Peyer's patch (tissue), 4 donors: ENCODE measurements at regions not wholly inside any gene's neighbourhood (a gene's known extent, or its start where the extent isn't known, plus 50 kb on each side); places are given as distances from the start of the nearest gene placed in this dataset.

Source experiments
- POLR2A ChIP-seq, 2 donors: fragments of 450-650 bp; IDR thresholded peaks; one replicate each; pipeline ENCODE4 v1.5.1; 2017; ENCODE audit warnings: antibody characterized with exemption in 2 of 2, mild to moderate bottlenecking in 2 of 2, moderate library complexity in 2 of 2
- TF ChIP-seq, protein P1 (sequence below), 6 experiments: fragments of 450-650 bp in 4 of 6; fragments of 200-600 bp in 2 of 6; sonication (generic) in 1 of 6; IDR thresholded peaks; one replicate each; pipeline ENCODE4 v1.5.1; 2017 to 2019; ENCODE audit warnings: antibody characterized with exemption in 6 of 6, mild to moderate bottlenecking in 3 of 6, moderate library complexity in 1 of 6

DNA sequence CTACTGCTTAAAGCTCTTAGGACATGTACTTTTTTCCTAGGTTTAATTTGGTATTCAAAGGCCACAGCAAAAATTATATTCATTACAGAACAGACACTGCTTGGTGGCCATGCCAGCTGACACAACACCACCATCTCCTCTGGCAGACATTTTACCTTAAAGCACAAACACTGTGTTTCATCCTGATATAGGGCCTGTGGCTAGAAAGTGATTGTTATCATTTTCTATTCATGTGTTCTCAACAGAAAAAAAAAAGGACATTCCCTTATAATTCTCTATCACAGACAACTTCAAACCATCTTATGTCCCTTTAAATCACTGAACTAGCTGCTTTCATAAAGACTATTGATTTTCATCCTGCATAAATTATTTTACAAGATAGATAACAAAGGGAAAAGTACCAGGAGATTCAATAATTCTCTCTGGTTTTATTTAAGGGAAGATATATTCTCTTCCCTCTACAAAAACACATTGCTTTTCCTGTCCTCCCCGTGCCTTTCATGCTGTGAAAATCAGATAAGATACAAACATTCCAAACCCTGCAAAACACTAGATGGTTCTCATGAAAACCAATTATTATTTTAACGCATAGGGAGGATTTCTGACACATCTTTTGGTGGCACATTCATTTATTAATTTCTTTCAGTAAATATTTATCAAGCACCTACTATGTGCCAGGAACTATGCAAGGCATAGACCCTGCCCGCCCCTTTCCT, 139.3 kb upstream of the TMCC3 start:
- TF ChIP-seq, protein P1, sequence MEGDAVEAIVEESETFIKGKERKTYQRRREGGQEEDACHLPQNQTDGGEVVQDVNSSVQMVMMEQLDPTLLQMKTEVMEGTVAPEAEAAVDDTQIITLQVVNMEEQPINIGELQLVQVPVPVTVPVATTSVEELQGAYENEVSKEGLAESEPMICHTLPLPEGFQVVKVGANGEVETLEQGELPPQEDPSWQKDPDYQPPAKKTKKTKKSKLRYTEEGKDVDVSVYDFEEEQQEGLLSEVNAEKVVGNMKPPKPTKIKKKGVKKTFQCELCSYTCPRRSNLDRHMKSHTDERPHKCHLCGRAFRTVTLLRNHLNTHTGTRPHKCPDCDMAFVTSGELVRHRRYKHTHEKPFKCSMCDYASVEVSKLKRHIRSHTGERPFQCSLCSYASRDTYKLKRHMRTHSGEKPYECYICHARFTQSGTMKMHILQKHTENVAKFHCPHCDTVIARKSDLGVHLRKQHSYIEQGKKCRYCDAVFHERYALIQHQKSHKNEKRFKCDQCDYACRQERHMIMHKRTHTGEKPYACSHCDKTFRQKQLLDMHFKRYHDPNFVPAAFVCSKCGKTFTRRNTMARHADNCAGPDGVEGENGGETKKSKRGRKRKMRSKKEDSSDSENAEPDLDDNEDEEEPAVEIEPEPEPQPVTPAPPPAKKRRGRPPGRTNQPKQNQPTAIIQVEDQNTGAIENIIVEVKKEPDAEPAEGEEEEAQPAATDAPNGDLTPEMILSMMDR (IDR thresholded peaks at IDR 0.05), result no peak
- no peak for TF ChIP-seq POLR2A (IDR thresholded peaks at IDR 0.05)
